Amniotic stem cell (primary cell): ENCODE measurements at regions not wholly inside any gene's neighbourhood (a gene's known extent, or its start where the extent isn't known, plus 50 kb on each side); places are given as distances from the start of the nearest gene placed in this dataset.
"Not testable (repeated sequence)": the region's sequence is repeated elsewhere in the genome, so short reads cannot be mapped to it uniquely, and the experiment has no call there.

ENCODE experiments used
- DNase-seq: peaks from one replicate; lab custom pipeline; 2025; lab: John Stamatoyannopoulos, UW

DNA sequence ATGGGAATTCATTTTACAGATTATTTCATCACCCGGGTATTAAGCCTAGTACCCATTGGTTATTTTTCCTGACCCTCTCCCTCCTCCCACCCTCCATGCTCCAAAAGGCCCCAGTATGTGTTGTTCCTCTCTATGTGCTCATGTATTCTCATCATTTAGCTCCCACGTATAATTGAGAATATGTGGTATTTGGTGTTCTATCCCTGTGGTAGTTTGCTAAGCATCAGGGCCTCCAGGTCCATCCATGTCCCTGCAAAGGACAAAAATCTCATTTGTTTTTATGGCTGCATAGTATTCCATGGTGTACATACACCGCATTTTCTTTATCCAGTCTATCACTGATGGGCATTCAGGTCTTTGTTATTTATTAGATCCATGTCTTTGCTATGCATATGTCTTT, 894.1 kb upstream of the MIR17HG start:
- no peak for DNase-seq

DNA sequence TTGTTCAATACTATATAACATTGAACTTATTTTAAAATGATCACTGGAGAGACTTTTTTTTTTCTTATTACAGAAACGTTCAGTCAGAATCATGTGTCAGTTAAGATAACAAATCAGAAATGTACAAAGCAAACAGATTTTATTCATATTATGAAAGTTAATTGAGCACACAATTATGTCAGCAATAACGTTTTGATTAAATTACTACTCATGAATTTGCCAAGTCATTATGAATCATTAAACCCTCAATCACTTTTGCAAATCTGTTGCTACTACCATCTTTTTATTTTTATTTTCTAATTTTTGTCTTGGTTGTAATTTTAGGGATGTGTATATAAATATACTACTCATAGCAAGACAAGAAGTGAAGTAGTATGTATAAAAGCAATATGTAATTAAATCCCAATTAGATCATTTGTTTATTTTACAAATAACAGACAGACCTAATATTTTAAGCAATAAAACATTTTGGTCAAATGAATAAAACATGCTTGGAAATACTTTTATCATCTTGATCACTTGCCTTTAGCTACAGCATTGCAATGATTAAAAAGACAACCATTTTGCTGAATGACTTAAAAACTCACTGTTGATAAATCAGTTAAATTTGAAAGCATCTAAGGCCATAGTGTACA, 893.4 kb upstream of the MIR17HG start:
- no peak for DNase-seq

DNA sequence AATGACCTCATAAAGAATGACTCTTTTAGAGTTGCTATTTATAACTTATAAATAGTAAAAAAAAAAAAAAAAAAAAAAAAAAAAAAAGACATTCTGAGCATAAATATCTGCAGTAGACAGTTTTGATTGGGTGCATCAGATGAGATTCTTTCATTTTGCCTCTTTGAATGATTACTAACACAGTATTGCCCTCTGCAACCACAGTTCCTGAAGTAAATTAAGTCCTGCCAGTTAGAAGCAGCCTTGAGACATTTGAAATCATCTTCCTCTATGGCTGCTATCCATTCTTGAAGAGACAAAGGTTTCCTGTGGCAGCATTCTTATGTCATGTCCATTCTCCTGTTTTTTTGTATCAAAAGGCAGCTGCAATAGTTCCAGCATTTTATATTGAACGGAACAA, 892.4 kb upstream of the MIR17HG start:
- DNase-seq: no peak

DNA sequence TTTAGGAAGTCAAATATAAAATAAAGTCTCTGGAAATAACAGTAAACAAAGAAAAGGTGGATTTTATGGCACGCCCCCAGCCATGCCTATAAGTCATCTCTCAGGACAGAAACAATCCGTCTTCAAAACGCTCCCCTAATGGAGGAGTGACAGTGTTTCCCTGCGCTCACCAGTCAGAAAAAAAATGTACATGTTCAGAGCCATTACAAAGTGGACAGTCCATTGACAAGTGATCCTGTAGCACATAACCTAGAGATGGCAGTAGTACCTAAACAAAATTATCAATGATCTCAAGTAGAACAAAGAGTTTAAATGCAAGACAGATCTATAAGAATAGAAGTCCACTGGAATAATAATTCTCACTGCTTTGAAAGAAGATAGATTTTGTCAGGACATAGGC, 891.7 kb upstream of the MIR17HG start:
- no peak for DNase-seq

DNA sequence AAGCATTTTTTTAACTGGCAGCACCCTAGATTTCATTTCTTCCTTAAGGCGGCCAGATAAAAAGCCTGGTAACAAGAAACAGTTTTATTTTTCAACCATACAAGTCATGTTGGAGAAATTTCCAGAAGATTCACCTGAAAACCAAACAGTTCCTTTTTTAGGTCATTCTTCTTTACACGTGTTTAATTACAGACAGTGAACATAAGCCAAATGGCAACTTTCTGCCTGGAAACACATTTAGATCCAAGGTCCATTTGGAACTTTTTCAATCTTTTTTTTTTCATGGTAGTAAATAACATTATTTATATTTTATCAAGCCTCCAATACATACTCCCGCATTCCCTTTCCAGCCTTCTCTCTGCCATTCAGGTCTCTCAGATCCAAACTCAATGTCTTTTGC, 886.1 kb upstream of the MIR17HG start:
- DNase-seq: no peak

DNA sequence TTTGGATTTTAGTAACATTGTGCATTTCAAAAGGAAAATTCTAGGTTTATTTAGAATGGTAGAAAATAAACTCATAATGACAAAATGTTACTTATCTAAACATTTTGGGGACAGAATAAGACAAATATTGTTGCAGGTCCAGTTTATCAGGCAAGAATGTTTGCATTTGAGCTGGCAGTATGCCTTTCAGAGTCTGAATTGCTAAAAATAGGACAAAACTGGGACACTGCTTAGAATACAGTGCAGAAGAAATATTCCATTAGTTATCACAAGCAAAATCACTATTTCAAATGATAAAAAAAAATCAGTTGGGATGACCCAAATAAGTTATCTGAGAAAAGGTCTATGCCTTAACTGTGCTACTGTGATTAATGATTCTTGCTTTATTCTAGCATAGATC, 870.3 kb upstream of the MIR17HG start:
- DNase-seq: no peak

DNA sequence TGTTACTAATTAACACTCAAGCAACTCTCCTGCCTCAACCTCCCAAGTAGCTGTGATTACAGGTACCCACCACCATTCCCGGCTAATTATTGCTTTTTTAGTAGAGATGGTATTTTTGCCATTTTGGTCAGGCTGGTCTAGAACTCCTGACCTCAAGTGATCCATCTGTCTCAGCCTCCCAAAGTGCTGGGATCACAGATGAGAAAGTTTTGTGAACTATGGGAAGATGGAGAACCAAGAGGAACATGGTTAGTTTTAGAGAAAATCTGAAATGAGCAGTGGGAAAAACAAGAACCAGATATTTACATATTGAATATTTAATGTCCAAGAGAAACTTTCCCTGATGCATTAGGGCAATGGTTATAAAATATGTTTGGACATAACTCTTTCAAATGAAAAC, 863.6 kb upstream of the MIR17HG start:
- no peak for DNase-seq

DNA sequence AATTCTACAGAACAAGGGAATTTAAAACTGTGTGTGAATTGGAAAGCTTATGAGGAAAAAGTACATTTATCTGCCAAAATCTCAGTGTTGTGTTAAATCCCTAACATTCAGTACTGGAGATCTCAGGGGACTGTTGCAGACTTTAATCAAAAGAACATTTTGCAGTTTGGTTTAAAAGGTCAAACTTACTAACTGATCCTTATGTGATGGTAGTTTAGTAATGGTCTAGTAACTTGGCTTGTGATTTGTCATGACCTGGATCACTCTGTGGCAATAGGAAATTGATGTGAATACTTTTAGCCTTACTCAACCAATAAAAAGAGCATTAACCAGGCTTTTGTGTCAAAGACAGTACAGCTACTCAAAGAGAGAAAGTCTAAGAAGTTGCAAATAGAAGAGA, 862.1 kb upstream of the MIR17HG start:
- no peak for DNase-seq

DNA sequence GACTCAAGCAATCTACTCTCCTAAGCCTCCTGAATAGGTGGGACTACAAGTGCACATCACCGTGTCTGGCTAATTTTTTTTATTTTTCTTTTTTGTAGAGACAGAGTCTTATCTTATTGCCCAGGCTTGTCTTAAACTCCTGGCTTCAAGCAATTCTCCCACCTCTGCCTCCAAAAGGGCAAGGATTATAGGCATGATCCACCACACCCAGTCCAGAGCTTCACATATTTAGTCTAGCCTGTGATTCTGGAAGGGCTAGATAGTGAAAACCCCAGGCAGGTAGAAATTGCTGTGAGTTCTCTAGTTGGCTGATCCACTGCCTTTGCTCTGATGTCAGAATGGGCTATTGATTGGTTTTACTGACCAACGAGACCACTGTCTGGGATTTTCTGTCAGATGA, 854.6 kb upstream of the MIR17HG start:
- DNase-seq: no peak

DNA sequence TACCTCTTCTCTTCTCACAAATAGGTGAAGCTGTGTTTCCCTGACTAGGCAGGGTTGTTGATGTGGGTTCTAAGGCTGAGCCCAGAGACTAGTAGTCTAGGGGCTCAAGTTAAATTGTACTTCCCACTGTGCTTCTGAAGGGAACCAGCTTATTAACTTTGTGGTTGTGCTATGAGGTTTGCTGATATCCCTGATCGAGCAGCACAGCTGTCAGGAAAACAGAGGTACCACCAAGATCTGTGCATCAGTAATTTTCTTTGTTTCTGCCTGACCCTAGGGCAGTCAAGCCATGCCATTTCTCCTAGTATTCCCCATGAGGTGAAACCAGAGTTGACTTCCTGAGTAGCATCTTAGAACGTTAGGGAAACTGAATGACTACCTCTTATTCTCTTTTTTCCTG, 853.8 kb upstream of the MIR17HG start:
- DNase-seq: no peak

DNA sequence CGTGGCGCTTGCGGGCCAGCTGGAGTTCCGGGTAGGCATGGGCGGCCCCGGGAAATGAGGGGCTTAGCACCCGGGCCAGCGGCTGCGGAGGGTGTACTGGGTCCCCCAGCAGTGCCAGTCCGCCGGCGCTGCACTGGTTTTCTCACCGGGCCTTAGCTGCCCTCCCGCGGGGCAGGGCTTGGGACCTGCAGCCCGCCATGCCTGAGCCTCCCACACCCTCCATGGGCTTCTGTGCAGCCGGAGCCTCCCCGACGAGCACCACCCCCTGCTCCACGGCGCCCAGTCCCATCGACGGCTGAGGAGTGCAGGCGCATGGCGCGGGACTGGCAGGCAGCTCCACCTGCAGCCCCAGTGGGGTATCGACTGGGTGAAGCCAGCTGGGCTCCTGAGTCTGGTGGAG, 852.6 kb upstream of the MIR17HG start:
- DNase-seq: not testable (repeated sequence)

DNA sequence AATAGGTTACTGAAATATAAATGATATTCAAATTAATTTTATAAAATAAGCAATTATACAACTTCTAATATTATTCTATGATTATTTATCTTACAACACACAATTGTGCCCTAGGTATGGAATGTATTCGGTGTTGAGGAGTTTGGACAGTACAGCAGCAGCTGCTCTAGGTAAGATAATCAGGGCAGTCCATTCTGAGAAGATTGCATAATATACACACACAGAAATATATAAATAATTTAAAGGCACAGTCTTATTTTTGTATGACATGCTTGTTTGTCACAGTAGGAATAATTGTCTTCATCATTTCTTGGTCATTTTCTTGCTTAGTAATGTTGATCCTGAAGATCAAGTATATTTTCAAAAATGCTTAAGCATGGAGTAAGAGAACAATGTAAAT, 849.4 kb upstream of the MIR17HG start:
- DNase-seq: no peak

DNA sequence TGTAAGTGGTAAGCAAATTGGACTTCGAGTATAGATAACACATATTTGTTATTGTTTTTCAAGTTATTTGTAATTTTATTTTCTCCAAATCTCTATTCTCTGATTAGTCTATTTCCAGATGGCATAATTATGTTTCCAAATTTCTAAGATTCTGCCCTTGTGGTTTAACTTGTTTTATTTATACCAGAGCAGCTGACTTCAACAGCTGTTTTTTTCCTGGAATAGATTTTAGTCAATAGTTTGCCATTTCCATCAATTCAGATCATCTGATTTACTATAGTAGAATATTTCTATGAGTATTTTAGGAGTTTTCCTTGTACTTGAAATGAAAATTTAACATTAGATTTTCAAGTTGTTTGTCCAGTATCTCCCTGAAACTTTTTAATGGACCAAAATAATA, 848.7 kb upstream of the MIR17HG start:
- no peak for DNase-seq

DNA sequence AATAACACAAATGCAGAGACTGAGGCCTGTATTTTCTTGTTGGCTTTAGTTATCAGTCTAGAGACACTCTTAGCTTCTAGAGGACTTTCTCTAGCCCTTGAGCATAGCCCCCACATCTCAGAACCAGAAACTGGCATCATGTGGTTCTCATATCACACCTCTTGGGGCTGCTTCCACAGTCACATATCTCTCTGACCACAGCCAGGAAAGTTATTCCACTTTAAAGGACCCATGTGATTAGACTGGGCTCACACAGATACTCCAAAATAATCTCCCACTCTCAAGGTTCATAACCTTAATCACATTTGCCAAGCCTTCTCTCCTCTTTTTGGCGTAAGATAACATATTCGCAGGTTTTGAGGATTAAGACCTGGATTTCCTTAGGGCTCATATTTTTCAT, 846.9 kb upstream of the MIR17HG start:
- no peak for DNase-seq

DNA sequence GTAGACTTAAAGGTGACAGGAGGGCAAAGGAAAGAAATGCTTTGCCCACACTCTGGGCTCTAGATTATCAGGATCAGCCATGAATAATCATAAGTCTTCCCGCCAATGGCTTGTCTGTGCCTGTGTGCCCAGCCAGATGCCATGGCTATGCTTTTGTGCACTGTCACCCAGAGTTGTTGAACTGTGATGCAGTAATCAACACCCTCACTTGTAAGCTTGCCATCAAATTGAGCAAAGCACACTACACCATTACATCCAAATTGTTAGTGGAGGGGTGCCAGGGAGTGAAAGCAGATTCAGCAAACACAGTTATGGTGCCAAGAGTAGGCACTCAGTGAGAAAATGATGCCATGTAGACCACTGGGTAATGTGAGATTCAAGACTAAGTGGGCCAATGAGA, 845.3 kb upstream of the MIR17HG start:
- no peak for DNase-seq

DNA sequence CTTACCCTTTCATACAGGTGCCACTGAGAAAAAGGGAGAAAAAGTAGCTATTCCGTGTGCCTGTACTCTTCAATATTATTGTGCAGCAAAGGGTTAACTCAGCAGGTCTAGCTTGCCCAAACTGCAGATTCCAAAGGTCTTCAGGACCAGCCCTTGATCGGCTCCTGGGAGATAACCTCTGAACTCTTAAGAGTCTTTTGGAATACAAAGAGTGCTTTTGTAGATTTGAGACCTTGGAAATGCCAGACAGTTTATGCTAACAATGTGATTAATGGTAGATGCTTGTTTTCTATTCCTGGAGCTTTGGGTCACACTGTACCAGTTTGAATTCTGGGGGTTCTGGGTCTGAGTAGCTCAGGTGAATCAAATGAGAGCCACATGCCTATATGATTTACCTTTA, 844.7 kb upstream of the MIR17HG start:
- no peak for DNase-seq

DNA sequence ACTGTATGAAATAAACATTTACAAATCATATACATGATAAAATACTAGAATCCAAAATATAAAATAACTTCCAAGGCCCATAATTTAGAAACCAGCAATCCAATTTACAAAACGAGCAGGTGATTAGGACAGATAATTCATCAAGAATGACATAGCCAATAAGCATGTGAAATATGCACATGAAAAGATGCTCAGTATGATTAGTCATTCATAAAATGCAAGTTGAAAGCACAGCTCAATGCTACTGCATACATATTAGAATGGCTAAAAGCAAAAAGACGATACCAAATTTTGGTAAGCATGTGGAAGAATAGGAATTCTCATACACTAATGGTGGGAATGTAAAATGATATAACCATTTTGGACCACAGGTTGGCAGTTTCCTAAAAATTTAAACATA, 837.2 kb upstream of the MIR17HG start:
- DNase-seq: no peak

DNA sequence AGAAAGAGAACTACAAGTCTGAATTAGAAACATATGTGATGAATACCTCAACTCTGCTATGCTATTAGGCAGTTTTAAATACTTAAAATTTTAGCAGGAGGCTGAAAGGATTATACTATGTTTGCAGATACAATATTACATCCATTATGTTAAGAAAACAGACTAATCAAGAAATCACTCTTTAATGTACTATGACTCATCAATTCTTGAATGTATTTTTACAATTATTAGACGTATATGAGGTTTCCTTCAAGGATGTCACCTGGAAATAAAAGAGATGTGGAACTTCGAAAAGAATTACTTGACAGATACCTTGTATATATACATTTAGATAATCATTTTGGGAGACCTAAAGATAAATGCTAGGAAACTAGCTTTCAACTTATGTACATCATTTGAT, 835.6 kb upstream of the MIR17HG start:
- DNase-seq: no peak

DNA sequence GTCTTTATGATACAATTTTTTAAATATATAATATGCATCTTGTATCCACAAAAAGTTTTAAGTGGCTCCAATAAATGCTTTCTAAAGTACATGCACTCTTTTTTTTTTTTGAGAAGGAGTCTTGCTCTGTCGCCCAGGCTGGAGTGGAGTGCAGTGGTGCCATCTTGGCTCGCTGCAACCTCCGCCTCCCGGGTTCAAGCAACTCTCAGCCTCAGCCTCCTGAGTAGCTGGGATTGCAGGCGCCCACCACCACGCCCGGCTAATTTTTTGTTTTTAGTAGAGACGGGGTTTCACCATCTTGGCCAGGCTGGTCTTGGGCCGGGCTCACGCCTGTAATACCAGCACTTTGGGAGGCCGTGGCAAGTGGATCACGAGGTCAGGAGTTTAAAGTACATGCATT, 832.8 kb upstream of the MIR17HG start:
- DNase-seq: not testable (repeated sequence)

DNA sequence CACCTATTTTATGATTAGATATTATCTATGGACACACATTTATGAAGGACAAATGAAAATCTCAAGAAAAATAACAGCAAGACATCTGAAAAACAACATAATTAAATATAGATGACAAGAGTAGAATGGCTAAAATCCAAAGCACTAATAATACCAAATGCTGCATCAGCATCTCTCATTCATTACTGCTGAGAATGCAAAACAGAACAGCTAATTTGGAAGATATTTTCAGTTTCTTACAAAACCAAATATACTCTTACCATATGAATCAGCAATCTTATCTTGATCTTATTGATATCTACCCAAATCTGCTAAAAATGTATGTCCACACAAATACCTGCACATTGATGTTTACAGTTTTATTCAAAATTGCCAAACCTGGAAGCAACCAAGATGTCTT, 829.1 kb upstream of the MIR17HG start:
- no peak for DNase-seq

DNA sequence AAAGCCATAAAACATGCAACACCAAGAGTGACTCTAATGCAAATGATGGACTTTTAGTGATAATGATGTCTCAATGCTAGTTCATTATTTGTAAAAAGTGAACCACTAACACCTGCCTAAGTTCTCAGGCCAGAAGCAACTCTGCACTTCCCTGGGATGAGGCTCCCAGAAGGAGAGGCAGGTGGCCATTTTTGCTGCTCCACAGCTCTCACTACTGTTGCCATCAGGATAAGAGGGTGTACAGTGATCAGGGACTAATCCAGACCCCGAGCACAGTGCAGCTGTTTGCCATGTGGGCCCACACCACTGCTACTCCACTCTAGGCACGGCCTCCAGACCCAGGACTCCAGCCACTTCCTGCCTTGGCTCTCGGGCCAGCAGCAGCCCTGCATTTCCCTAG, 828.3 kb upstream of the MIR17HG start:
- DNase-seq: no peak

DNA sequence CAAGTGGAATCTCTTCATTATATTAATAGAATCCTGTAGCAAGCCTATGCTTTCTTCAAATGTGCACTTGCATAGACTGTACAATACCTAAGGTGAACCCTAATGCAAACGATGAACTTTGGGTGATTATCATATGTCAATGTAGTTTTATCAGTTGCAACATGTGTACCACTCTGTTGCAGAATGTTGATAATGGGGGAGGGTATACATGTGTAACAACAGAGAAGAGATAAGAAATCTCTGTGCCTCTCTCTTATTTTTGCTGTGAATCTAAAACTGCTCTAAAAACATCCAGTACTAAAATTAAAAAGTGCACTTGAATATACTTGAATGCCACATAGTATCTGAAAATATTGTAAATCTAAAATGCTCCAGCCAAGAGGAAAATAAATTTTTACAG, 820.8 kb upstream of the MIR17HG start:
- no peak for DNase-seq

DNA sequence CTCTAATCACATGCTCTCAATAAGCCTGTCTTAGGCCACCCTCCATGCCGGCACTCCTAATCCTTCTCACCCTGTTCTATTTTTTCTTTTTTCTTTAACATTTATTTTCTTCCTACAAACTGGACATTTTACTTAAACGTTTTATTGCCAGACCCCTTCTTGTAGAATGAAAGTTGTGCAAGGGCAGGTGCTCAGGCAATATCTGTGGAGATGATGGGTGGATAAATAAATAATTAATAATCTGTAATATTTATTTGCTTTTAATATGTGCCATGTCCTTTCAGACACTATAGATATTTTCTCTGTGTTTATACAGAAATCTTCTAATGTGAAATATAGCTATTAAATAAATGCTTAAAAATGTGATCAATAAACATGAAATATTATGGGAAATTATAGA, 815.7 kb upstream of the MIR17HG start:
- no peak for DNase-seq

DNA sequence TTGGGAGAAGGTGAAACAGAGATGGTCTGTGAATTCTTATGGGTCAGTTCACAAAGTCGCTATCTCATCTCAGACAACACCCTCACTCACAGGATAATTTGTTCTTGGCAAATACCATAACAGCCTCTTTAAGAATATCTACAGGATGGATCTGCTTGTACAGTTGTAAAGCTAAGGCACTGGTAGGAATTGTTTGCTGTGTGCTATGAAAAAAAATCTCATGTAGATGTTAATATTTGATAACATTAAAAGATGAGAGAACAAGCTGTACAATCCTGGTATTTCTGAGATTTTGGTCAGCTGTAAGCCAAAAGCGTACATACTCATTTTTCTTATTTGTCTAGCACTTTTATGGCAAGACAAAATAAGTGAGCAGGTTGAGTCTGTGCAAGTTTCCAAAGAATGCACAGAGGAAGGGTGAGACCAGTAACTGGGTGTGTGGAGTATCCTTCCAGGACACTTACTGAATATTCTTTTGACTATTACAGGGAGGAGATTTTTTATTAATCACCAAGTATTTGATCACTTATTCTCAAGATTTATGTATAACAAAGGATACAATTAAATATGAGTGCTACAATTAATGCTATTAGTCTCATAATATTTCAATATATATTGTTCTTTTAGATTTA, 814.5 kb upstream of the MIR17HG start:
- DNase-seq: no peak
